A549 (cell line): ENCODE measurements at regions not wholly inside any gene's neighbourhood (a gene's known extent, or its start where the extent isn't known, plus 50 kb on each side); places are given as distances from the start of the nearest gene placed in this dataset.

Experiments used
- CTCF ChIP-seq: fragments of >200 bp; sonication (Bioruptor Twin); formaldehyde crosslinking; IDR thresholded peaks from 3 replicates; pipeline ENCODE4 v1.5.1; 2016
- EP300 ChIP-seq, 2 experiments: fragments of >200 bp; sonication (Bioruptor Twin); formaldehyde crosslinking; IDR thresholded peaks; 2 replicates in 1 of 2; 3 replicates in 1 of 2; pipeline ENCODE4 v1.6.1; 2016 to 2017
- JUNB ChIP-seq: fragments of >200 bp; sonication (Bioruptor Twin); formaldehyde crosslinking; IDR thresholded peaks from 2 replicates; pipeline ENCODE4 v1.6.1; 2016
- TFCP2L1 ChIP-seq: fragments of 250-450 bp; sonication (Bioruptor Pico); IDR thresholded peaks from 2 replicates; pipeline ENCODE4 v1.5.0; 2021; ENCODE audit warnings: mild to moderate bottlenecking
- ZFP36 ChIP-seq: fragments of 450-650 bp; IDR thresholded peaks from 2 replicates; pipeline ENCODE4 v1.6.1; 2014; ENCODE audit warnings: borderline replicate concordance; ENCODE audit not compliant: partially characterized antibody

- TF ChIP-seq CTCF = no peak
- TF ChIP-seq EP300 (IDR thresholded peaks at IDR 0.05) = no peak
- TF ChIP-seq TFCP2L1 (CRISPR knock-in tag) = no peak
- no peak for TF ChIP-seq JUNB
- no peak for TF ChIP-seq ZFP36
Measured at GRCh38 chr6:72524011-72524645, 97.7 kb upstream of the KCNQ5 start.
